Activated CD8-positive, alpha-beta T cell treated with anti-CD3 and anti-CD28 coated beads for 36 hours (primary cell): ENCODE measurements at regions not wholly inside any gene's neighbourhood (a gene's known extent, or its start where the extent isn't known, plus 50 kb on each side); places are given as distances from the start of the nearest gene placed in this dataset.

ENCODE experiments used
- ATAC-seq: fragments of 200-7000 bp; cut with Tn5 transposase; one replicate; pipeline ENCODE4 v1.10.0; 2021; ENCODE audit warnings: mild to moderate bottlenecking, moderate library complexity
- CTCF ChIA-PET: fragments of 350-600 bp; sonication (Branson Sonifier 250); formaldehyde crosslinking; loops from one replicate; lab custom pipeline; 2021; ENCODE audit warnings: antibody characterized with exemption; lab: Charles Lee
- POLR2A ChIA-PET: fragments of 350-600 bp; sonication (Branson Sonifier 250); formaldehyde crosslinking; loops from one replicate; lab custom pipeline; 2021; ENCODE audit warnings: antibody characterized with exemption; lab: Charles Lee
- DNase-seq: peaks from one replicate; pipeline ENCODE4 v3.0.0-alpha.2; 2020
- H3K27ac Mint-ChIP-seq: one replicate; pipeline ENCODE4 v1.8.0; 2021; ENCODE audit warnings: mild to moderate bottlenecking, mixed read lengths
- H3K27me3 Mint-ChIP-seq: one replicate; pipeline ENCODE4 v1.8.0; 2021; ENCODE audit warnings: mixed read lengths
- H3K36me3 Mint-ChIP-seq: one replicate; pipeline ENCODE4 v1.8.0; 2021; ENCODE audit warnings: low read depth, mixed read lengths
- H3K4me1 Mint-ChIP-seq: one replicate; pipeline ENCODE4 v1.8.0; 2021; ENCODE audit warnings: low read depth, mixed read lengths
- H3K4me3 Mint-ChIP-seq: one replicate; pipeline ENCODE4 v1.8.0; 2021; ENCODE audit warnings: mild to moderate bottlenecking, moderate library complexity, mixed read lengths
- H3K9me3 Mint-ChIP-seq: one replicate; pipeline ENCODE4 v1.8.0; 2021; ENCODE audit warnings: mixed read lengths
- intact Hi-C: fragments of 100-400 bp; cut with micrococcal nuclease; formaldehyde crosslinking; loops from one replicate; pipeline ENCODE4 v1.10.0; 2022
- TF ChIP-seq, protein P1 (sequence below): fragments of 200-600 bp; IDR thresholded peaks from one replicate; pipeline ENCODE4 v1.8.0; 2022; ENCODE audit warnings: antibody characterized with exemption, mild to moderate bottlenecking

DNA sequence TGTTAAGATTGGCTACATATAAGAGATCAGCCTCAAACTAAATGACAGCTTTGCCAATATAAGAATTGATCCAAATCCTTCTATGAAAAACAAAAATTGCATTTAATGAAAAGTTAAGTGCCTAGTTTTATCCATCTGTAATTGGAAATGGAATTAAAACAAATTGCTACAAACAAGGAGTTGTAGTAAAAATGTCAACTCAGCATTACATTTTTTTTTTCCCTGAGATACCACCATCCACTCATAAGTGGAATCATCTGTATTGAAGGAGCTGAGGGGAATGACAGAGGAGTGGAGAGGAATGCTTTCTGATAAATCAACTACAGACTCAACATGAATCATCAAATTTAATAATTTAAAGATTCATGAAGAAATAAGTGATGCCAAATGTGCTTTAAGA is 601.8 kb downstream of the TMEM182 start:
- intact Hi-C loops: no loop called here
- Mint-ChIP-seq H3K27ac (no peak overlapping the region), H3K27me3 (no peaks in the 10 kb centered on the region), H3K4me1 (no peaks in the 10 kb centered on the region), H3K4me3 (no peak overlapping the region), H3K9me3 (peaks cover 10% of the 10 kb centered on the region), H3K36me3 (no peaks in the 10 kb centered on the region)
- ChIA-PET POLR2A (no interaction called here), CTCF (no interaction called here)
- DNase-seq (no peak), ATAC-seq (no peak)
- TF ChIP-seq, protein P1, sequence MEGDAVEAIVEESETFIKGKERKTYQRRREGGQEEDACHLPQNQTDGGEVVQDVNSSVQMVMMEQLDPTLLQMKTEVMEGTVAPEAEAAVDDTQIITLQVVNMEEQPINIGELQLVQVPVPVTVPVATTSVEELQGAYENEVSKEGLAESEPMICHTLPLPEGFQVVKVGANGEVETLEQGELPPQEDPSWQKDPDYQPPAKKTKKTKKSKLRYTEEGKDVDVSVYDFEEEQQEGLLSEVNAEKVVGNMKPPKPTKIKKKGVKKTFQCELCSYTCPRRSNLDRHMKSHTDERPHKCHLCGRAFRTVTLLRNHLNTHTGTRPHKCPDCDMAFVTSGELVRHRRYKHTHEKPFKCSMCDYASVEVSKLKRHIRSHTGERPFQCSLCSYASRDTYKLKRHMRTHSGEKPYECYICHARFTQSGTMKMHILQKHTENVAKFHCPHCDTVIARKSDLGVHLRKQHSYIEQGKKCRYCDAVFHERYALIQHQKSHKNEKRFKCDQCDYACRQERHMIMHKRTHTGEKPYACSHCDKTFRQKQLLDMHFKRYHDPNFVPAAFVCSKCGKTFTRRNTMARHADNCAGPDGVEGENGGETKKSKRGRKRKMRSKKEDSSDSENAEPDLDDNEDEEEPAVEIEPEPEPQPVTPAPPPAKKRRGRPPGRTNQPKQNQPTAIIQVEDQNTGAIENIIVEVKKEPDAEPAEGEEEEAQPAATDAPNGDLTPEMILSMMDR: no peak

DNA sequence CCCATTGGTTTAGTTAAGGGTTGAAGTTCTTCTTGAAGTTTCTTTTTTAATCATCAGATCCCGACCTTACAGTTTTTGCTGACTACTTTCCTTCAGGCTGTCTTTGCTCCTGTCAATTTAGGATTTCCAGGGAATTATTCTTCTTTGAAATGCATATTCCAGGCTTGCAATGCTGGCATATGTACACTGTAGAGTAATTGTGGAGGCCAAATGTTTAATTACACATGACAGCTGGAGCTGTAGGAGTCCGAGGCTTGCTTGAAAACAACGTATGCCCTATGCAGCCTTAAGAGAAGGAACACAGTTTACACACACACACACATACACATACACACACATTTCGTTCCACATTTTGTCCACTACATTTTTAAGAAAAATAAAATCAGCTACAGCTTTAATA is 602.3 kb downstream of the TMEM182 start:
- no peaks in the 10 kb centered on the region for H3K27me3 Mint-ChIP-seq
- H3K4me3 Mint-ChIP-seq: no peak overlapping the region
- H3K36me3 Mint-ChIP-seq: no peaks in the 10 kb centered on the region
- CTCF ChIA-PET: no interaction called here
- no peaks in the 10 kb centered on the region for H3K4me1 Mint-ChIP-seq
- DNase-seq (no peak), ATAC-seq (no peak)
- peaks cover 10% of the 10 kb centered on the region for H3K9me3 Mint-ChIP-seq
- no peak overlapping the region for H3K27ac Mint-ChIP-seq
- POLR2A ChIA-PET: no interaction called here
- intact Hi-C loops: no loop called here
- TF ChIP-seq, protein P1: no peak

- Mint-ChIP-seq H3K36me3 (no peaks in the 10 kb centered on the region), H3K9me3 (peaks cover 10% of the 10 kb centered on the region), H3K27me3 (no peaks in the 10 kb centered on the region), H3K4me3 (no peak overlapping the region), H3K4me1 (no peaks in the 10 kb centered on the region), H3K27ac (no peak overlapping the region)
- ChIA-PET CTCF (no interaction called here), POLR2A (no interaction called here)
- TF ChIP-seq, protein P1: no peak
- ATAC-seq (no peak), DNase-seq (no peak)
- intact Hi-C loops: no loop called here
Observed at GRCh38 chr2:103365071-103365470, 603.2 kb downstream of the TMEM182 start.

GRCh38 chr2:103367877-103368276 is 606.0 kb downstream of the TMEM182 start:
- Mint-ChIP-seq H3K27ac (no peak overlapping the region), H3K4me1 (no peaks in the 10 kb centered on the region), H3K36me3 (no peaks in the 10 kb centered on the region), H3K4me3 (no peak overlapping the region), H3K9me3 (peaks cover 8% of the 10 kb centered on the region), H3K27me3 (no peaks in the 10 kb centered on the region)
- intact Hi-C loops: no loop called here
- POLR2A ChIA-PET: no interaction called here
- DNase-seq (no peak), ATAC-seq (no peak)
- TF ChIP-seq, protein P1: no peak
- CTCF ChIA-PET: no interaction called here

DNA sequence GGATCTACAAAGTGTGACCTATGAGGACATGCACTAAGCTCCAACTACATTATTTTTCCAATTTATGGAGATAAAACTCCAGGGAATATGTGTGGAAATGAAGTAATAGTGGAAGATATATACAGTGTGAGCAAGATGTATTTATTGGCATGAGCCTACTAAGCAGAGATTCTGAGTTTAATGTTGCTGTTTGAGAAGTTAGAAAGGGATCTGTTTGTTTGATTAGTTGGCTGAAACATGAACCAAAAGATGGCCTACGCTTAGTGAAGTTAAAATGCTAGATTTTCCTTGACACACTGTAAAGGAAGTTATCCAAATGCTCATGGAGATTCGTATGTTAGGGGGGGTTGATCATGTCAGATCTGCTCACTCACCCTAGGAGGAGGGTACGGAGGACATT is 621.7 kb downstream of the TMEM182 start:
- Mint-ChIP-seq H3K27me3 (no peaks in the 10 kb centered on the region), H3K27ac (no peak overlapping the region), H3K4me1 (no peaks in the 10 kb centered on the region), H3K9me3 (peaks cover 8% of the 10 kb centered on the region), H3K36me3 (no peaks in the 10 kb centered on the region), H3K4me3 (no peak overlapping the region)
- DNase-seq (no peak), ATAC-seq (no peak)
- ChIA-PET POLR2A (no interaction called here), CTCF (no interaction called here)
- intact Hi-C loops: no loop called here
- TF ChIP-seq, protein P1: no peak
